IPS DF 19.7 (cell line): ENCODE measurements at regions not wholly inside any gene's neighbourhood (a gene's known extent, or its start where the extent isn't known, plus 50 kb on each side); places are given as distances from the start of the nearest gene placed in this dataset.
"Not testable (repeated sequence)": the region's sequence is repeated elsewhere in the genome, so short reads cannot be mapped to it uniquely, and the experiment has no call there.

Experiments used
- DNase-seq: peaks from one replicate; pipeline ENCODE4 v3.0.0-alpha.2; 2013; ENCODE audit warnings: low read depth, low spot score

DNA sequence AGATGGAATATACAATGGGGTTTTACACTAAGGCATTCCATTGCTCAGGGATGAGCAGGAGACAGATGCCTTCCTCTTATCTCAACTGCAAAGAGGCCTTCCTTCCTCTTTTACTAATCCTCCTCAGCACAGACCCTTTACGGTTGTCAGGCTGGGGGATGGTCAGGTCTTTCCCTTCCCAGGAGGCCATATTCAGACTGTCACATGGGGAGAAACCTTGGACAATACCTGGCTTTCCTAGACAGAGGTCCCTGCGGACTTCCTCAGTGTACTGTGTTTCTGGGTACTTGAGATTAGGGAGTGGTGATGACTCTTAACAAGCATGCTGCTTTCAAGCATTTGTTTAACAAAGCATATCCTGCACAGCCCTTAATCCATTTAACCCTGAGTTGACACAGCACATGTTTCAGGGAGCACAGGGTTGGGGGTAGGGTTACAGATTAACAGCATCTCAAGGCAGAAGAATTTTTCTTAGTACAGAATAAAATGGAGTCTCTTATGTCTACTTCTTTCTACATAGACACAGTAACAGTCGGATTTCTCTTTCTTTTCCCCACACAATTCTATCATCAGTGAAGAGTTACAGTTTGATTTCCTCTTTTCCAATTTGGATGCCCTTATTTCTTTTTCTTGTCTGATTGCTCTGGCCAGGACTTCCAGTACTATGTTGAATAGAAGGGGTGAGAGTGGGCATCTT lies 737.1 kb downstream of the TRHDE start:
- not testable (repeated sequence) for DNase-seq

DNA sequence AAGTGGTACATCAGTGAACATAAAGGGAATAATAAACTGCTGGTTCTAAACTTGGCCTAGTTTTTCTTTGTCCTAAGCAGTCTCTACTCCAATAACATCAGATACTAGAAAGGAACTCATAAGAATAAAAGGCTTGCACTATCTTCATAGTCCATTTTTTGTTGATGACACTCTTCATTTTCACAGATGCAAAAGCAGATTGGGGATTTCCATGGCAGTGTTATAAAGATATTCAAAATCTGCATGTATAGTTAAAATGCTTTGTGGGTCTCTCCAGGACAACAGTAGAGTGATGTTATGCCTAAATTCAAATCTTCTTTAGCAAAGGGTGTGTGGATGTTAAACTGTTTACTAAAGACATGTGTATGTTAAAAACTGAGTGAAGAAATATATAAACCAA lies 745.8 kb downstream of the TRHDE start:
- DNase-seq: no peak

DNA sequence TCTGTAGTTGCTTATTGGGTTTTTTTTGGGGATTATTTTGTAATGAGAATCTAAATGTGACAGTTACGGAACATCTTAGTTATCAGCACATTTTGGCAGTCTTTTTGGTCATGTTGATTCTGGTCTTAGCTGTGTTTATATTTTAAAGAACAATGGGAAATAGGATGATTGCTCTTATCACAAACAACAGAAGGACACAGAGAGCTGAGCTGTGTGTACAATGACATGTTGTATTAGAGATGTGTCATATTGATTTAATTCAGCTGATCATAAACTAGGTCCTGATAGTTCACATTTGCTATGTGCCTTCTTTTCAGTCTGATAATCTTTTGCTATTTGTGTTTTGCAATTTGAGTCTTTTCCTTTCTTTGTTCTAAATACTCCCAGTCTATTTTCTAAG lies 781.7 kb downstream of the TRHDE start:
- DNase-seq: no peak

DNA sequence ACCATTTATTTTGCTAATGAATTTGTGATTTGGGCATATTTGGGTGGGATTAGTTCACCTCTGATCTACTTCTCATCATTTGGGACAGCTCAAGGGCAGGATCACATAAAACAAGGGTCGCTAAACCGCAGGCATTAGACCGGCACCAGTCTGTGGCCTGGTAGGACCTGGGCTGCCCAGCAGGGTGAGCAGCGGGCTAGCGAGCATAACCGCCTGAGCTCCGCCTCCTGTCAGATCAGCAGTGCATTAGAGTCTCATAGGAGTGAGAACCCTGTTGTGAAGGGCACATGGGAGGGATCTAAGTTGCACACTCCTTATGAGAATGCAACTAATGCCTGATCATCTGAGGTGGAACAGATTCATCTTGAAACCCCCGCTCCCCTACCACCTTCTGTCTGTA lies 785.3 kb downstream of the TRHDE start:
- no peak for DNase-seq

DNA sequence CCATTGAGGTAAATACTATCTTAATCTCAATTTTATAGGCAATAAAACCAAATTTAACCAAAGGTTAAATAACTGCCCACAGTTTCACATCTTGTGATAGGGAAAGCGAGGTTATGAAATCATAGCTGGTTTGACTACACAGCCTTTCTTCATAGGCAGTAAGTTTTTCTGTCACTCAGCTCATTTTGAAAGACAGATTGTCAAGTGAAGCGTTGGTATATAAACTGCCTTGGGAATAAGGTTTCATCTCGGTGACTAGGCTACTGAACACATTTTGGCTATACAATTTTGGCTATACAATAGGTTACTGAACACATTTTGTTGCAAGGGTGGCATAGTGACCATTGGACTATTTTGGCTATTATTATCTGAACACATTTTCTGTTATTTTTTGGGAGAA lies 793.7 kb downstream of the TRHDE start:
- no peak for DNase-seq

DNA sequence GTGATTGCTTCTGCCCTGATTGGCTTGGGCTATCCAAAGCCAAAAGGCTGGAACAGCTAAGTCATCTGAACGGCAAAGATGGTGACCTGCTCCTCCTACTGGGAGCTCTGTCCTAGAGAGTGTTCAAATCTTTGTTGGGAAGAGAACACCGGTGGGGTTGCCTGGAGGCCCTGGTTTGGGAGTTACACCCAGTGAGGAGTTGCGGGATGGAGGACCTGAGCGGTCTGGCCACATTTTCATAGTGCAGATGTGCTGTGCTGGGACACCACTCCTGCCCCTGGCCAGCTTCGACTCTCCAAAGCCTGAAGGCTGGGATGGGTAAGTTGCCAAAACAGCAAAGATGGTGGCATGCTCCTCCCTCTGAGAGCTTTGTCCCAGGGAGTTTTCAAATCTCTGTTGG lies 795.4 kb downstream of the TRHDE start:
- DNase-seq: no peak

DNA sequence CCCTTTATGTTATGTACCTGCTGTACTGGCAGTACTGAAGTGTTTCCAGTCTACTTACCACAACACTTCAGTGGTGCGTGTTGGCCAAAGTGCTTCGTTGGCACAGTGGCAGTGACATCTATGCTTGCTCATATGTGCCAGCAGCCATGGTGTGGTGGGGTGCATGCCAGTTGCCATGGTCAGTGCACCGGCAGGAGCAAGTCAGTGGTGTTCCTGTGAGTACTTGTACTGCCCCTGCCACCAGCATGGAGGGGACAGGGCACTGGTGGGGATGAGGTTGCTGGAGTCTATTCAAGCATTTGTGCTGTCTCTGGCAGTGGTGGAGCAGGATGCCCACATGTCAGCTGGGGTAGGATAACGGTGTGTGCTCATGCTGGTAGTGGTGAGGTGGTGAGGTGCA lies 800.0 kb downstream of the TRHDE start:
- no peak for DNase-seq

DNA sequence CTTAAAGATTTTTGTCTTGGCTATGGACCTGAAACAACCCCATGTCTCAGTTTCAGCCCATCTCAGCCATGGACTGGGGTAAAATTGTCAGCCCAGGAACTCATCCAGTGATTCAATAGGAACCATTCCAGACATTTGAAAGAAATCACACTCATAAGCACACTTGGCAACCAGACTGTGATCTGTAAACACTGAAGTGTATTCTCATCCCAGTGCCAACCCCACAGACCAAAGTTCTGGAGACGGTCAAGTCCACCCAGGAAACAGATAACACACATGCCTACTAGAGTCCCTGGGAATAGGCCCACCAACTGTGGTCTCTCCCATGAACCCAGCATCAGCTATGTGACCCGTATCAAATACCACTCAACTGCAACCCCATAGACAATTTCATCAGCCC lies 804.6 kb downstream of the TRHDE start:
- no peak for DNase-seq

DNA sequence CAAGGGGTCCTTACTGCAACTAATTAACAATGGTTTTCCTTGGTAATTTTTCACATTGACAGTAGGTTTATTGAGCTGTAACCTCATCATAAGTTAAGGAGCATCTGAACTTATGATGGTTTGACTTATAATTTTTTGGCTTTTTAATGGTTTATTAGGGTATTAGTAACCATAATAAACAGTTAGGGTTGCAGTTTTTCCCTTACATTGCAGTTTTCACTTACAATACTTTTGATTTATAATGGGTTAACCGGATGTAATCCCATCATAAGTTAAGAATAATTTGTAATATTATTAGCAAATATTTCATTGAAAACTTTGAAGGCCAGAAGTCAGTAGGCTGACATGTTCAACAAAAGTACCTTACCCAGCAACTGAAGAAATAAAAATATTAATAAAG lies 811.6 kb downstream of the TRHDE start:
- DNase-seq: no peak

DNA sequence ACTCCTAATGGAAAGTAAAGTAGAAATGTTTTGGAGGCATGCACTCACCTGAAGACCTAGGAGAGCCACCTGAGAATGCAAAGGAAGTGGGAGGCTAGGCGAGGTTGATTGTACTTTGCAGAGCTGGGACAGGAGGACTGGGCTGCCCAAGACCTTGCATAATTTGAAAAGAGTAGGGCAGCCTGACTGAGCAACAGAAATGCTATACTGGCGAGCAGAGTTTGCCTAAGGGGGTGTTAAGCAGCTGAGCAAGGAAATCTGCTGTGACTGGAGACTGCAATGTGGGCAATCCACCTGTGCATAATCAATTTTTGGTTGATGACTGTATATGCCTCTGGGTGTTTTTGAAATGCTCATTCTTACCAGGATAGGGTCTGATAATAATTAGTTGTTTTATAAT lies 834.1 kb downstream of the TRHDE start:
- DNase-seq: no peak

DNA sequence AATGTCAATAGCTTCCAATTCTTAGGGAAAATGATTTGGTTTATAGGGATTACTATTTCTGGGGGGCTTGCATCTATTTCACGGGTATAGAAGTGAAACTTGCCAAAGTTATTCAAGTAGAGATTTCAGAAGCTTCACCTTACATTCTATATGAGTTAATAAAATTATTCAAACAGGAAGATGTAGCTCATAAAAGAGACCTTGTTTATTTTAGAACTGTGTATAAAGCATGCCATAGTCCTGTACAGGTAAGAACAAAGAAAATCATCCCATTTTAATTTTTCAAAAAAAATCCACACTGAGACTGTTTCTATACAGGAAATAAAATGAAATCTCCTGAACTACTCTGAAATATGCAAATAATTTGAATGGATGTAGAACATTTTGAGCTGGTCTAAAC lies 834.7 kb downstream of the TRHDE start:
- no peak for DNase-seq

DNA sequence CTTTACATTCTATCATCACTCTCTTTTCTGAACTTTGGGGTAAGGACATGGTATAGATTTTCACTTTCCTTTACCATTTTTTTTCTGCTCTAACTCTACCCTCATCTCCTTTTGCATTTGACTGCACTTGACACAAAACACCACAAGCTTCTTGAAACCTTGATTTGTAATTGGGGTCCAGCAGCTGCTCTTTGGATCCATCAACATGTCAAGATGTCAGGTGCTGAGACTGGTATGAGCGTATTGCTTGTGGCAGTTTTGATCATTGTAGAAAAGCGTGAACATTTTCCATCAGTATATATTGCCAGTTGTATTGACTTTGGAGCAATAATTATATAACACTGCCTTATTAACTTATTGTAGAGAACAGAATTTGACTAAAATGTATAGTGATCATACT lies 838.6 kb downstream of the TRHDE start:
- no peak for DNase-seq

DNA sequence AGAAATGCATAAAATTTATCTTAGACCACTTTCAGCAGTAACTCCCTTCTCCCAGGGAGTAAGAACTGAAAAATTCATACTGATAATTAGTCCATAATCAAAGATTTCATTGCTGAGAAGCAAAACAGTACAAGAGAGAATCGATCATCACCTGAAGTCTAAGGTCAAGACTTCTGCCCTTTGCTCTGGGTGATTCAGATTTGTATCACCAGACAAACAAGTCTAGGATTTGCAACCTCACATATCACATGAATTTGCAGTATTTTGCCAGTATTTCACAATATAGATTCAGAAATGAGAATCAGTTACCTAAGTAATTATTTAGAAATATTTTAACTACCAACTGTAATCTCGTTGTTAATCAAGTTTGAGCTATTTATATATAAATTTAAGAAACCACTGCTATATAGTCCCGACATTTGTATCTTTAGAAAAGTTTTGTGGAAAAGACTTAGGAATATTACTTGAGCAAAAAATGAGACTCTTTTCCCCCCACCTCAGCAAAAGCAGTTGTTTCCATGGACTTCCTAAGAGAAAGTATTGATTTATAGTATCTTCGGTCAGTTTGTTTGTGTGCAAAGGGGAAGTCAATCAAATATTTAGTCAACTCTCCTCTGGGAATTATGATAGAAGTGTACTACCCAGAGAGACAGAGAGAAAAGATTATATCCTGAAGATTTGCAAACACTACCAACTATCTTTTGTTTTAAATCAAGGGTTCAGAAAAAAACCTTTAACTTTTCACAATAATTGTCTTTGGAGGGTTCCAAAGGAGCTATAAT lies 840.1 kb downstream of the TRHDE start:
- DNase-seq: no peak

DNA sequence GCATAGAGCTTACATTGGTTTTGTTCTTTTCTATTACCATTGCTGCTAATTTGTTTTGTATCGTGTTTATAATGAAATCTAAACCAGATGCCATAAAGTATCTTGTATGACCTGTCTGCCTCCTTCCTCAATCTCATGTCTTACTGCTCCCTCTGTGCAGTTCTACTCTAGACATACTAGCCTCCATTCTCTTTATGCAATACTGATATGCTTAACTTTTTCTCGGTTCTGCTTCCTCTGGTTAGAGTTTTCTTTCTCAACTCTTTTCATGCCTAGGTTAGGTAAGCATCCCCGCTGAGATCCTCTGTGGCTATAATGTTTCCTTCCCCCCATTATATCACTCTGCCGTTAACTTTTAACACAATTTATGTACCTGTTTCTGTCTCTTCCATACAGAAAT lies 852.3 kb downstream of the TRHDE start:
- no peak for DNase-seq

DNA sequence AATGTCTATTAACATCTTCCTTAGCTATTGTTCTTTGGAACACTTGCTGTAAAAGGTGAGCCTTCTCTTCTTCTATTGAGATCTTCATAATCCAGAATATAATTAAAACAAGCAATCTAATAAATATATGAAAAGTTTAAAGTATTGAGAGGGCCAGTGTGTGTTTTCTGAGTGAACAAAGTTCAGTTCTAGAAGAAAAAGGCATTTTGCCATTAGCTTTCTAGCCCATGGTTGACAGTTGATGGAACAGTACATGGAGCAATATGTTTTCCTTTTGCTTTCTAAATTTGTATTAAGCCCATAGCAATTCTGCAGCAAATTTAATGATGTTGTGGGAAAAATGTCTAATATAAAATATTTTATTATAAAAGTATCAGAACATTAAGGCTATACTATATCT lies 853.0 kb downstream of the TRHDE start:
- no peak for DNase-seq

DNA sequence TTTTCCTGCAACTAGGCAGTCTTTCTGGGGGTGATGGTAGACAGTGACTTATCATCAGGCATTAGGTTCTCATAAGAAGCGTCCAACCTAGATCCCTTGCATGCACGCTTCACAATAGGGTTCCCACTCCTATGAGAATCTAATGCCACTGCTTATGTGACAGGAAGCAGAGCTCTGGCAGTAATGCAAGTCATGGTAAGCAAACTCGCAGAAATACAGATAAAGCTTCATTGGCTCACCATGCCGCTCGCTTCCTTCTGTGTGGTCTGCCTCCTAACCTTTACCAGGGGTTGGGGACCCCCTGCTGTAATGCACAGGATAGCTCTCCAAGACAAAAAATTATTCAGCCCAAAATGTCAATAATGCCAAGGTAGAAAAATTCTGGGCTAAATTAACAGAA lies 864.2 kb downstream of the TRHDE start:
- no peak for DNase-seq

DNA sequence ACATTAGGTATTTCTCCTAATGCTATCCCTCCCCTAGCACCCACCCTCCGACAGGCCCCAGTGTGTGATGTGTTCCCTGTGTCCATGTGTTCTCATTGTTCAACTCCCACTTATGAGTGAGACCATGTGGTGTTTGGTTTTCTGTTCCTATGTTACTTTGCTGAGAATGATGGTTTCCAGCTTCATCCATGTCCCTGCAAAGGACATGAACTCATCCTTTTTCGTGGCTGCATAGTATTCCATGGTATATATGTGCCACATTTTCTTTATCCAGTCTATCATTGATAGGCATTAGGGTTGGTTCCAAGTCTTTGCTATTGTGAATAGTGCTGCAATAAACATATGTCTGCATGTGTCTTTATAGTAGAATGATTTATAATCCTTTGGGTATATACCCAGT lies 867.5 kb downstream of the TRHDE start:
- not testable (repeated sequence) for DNase-seq

DNA sequence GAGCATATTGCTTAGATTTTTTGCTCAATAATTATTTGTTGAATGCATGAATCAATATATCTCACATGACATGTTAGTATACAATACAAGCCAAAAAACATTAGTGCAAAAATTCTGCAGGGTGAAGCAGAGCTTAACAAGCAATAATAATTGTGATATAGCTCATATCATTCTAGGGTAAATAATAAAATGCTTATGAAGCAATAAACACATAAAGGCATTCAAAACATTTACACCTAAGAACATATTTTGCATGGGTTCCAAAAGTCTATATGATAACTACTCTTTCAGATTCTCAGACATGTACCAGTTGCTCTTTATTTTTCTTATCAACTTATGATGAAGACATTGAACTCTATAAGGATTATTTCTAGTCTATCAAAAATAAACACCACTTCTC lies 886.2 kb downstream of the TRHDE start:
- DNase-seq: no peak

DNA sequence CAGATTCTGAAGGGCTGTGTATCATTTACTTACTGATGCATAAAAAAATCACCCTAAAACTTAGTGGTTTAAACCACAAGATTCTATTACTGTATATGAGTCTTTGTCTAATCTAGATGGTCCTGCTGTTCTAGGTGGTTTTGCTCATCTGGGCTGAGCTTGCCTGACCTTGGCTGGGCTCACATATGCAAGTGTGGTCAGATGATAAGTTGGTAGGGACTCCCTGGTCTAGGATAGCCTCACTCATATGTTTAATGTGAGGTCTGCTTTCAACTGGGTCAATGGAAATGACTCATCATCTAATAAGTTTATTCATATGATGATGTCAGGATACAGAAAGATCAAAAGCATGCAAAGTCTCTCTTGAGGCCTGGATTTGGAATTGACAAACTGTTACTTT lies 887.8 kb downstream of the TRHDE start:
- DNase-seq: no peak

DNA sequence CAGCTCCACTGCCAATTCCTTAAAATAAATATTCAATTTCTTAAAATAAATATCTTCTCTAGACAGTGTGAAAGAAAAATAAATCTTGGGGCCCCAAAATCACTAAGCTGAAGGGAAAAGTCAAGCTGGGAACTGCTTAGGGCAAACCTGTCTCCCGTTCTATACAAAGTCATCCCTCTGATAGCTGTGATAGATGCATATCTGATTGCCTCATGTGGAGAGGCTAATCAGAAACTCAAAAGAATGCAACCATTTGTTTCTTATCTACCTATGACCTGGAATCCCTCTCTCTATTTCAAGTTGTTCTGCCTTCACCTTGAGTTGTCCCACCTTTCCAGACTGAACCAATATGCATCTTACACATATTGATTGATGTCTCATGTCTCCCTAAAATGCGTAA lies 889.8 kb downstream of the TRHDE start:
- DNase-seq: no peak

DNA sequence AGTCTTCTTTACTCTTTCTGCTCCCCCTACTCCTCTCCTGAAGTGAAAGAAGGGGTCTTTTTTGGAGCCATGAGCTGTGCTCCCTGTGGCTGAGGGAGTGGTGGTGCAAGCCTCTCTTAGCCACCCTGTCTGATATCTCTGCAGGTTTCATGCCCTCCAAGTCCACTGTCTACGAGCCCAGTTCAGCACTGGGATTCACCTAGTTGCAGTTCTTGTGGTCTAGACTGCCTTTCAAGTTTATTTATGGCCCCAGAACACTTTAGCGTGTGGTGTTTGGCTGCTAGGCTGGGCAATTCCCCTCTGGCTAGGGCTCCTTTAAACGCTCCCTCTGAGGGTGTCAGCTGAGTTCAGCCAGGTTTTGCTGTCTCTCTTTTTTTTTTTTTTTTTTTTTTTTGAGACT lies 908.6 kb downstream of the TRHDE start:
- no peak for DNase-seq

DNA sequence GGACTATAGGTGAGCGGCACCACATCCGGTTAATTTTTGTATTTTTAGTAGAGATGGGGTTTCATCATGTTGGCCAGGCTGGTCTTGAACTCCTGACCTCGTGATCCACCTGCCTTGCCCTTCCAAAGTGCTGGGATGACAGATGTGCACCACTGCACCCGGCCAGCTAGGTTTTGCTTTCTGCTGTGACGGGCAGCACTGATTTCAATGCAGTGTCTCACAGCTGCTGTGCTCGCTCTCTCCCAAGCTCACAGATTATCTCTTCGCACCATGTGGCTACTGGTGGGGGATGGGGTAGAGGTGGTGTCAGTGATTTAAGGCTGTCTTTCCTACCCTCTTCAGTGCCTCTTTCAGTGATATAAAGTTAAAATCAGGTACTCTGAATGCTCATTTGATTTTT lies 909.1 kb downstream of the TRHDE start:
- DNase-seq: no peak

DNA sequence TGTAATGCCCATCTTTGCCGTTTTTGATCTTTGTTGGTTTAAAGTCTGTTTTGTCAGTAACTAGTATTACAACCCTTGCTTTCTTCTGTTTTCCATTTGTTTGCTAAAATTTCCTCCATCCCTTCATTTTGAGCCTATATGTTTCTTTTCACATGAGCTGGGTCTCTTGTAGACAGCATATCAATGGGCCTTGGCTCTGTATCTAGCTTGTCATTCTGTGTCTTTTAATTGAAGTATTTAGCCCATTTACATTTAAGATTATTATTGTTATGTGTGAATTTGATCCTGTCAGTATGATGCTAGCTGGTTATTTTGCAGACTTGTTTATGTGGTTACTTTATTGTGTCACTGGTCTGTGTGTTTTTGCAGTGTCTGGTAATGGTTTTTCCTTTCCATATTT lies 913.2 kb downstream of the TRHDE start:
- DNase-seq: no peak

DNA sequence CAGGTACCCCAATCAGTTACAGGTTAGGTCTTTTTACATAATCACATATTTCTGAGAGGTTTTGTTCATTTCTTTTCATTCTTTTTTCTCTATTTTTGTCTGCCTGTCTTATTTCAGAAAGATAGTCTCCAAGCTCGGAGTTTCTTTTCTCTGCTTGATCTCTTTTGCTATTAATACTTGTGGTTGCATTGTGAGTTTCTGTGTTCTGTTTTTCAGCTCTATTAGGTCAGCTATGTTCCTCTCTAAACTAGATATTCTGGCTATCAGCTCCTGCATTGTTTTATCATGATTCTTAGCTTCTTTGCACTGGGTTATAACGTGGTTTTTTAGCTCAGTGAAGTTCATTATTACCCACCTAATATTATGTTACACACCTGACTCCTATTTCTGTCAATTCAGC lies 914.1 kb downstream of the TRHDE start:
- DNase-seq: no peak
